GM19455 (cell line): ENCODE measurements at regions not wholly inside any gene's neighbourhood (a gene's known extent, or its start where the extent isn't known, plus 50 kb on each side); places are given as distances from the start of the nearest gene placed in this dataset.
"Not testable (repeated sequence)": the region's sequence is repeated elsewhere in the genome, so short reads cannot be mapped to it uniquely, and the experiment has no call there.

Source experiments
- ATAC-seq: cut with Tn5 transposase; IDR thresholded peaks from one replicate; pipeline ENCODE4 v1.9.1; 2021; ENCODE audit not compliant: unreplicated experiment

DNA sequence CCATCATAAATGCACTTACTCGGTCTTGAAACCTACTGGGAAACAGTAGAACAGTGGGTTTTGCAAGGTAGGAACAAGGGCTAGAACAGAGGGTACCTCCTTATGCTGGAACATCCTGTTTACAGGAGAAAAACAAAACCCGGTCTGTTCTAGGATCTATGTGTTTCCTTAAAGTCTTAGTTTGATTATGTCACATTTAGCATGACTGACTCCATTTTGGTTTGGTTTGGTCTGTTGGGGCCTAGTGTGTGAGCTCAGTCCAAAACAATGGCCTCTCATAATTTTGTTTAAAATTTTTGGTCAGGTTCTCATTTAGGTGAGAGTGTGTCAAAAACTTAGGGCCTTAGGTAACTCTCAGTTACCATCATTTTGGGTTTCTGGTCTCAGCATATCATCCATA is 96.3 kb upstream of the TRIM24 start:
- no peak for ATAC-seq

DNA sequence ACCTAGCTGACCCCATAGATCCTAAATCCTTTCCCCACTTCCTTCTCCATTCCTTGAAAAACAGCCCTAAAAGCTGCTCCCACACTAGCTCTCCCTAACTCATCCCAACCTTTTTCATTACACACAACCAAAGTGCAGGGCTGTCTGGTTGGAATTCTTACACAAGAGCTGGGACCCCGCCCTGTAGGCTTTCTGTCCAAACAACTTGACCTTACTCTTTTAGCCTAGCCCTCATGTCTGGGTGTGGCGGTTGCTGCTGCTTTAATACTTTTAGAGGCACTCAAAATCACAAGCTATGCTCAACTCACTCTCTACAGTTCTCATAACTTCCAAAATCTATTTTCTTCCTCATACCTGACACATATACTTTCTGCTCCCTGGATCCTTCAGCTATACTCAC is 93.9 kb upstream of the TRIM24 start:
- not testable (repeated sequence) for ATAC-seq

DNA sequence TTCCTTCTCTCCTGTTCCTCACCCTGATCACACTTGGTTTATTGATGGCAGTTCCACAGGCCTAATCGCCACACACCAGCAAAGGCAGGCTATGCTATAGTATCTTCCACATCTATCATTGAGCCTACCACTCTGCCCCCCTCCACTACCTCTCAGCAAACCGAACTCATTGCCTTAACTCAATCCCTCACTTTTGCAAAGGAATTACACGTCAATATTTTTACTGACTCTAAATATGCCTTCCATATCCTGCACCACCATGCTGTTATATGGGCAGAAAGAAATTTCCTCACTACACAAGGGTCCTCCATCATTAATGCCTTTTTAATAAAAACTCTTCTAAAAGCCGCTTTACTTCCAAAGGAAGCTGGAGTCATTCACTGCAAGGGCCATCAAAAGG is 93.4 kb upstream of the TRIM24 start:
- ATAC-seq, result not testable (repeated sequence)

DNA sequence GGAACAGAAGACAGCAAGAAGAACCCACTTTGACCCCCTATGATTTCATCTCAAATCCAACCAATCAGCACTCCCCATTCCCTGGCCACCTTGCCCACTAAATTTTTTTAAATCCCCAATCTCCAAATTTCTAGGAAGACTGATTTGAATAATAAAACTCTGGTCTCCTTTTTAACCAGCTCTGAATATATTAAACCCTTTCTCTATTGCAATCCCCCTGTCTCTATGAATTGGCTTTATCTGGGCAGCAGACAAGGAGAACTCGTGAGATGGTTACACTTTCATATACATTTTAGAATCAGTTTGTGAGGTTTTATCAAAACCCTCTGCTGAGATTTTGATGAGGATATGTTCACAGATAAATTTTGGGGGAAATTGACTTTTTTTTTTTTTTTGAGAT is 90.3 kb upstream of the TRIM24 start:
- ATAC-seq, result no peak

DNA sequence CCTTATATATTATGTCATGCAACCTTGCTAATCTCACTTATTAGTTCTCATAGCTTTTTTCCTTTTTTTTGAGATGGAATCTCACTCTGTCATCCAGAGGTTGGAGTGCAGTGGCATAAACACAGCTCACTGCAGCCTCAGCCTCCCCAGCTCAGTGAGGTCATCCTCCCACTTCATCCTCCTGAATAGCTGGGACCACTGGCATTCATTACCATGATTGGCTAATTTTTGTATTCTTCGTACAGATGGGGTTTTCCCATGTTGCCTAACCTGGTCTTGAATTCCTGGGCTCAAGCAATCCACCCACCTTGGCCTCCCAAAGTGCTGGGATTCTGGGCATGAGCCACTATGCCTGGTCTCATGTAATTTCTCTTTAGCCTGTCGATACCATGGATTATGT is 89.1 kb upstream of the TRIM24 start:
- no peak for ATAC-seq

DNA sequence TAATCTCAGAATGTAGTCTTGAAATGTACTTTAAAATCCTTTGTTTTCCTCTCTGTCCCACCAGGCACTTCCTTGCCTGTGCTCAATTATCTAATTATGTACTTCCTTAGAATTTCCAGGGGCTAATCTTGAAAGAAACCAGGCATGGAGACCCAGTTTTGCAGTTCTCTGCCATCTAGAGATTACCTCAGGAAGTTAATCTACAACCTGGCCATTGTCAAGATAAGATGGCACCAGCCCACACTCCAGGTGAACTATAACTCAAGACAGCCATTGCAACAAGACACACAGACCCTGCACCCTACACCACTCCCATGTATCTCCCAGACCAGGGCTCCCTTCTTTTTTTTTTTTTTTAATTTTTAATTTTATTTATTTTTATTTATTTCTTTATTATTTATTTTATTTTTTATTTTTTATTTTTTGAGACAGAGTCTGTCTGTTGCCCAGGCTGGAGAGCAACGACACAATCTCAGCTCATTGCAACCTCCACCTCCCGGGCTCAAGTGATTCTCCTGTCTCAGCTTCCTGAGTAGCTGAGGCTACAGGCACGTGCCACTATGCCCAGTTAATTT is 85.9 kb upstream of the TRIM24 start:
- no peak for ATAC-seq

DNA sequence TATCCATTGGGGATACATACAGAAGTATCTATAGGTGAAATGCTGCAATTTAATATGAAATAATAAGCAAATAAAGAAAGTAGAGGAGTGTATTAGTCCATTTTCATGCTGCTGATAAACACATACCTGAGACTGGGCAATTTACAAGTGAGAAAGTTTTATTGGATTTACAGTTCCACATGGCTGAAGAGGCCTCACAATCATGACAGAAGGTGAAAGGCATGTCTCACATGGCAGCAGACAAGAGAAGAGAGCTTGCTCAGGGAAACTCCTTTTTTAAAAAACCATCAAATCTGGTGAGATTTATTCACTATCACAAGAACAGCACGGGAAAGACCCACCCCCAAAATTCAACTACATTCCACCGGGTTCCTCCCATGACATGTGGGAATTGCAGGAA is 82.8 kb upstream of the TRIM24 start:
- ATAC-seq, result no peak

DNA sequence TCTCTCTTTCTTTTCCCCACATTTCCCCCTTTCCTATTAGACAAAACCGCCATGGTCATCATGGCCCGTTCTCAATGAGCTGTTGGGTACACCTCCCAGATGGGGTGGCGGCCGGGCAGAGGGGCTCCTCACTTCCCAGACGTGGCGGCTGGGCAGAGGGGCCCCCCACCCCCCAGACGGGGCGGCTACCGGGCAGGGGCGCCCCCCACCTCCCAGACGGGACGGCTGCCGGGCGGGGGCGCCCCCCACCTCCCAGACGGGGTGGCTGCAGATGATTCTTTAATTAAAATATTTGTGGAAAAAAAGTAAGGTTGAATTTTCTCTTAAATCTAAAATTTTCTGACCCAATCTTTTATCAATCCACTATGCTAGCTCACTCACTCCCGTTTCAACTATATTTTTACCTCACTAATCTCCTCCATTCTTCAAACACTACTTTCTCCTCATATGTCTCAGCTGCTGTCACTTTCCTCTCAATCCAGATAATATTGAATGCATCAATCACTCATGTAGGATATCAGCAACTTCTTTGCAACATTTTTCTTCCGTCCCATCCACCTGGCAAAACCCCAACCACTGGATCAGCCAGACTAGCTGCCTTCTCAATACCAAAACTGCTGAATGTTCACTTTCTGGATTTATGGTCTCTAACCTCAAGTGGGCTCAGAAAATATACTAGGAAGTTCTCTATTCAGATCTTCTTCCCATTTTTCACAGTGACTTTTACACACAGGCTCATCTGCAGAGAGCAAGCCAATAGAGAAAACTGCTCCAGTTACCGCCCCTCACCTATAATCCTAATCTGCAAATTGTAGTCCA is 81.1 kb upstream of the TRIM24 start:
- no peak for ATAC-seq

DNA sequence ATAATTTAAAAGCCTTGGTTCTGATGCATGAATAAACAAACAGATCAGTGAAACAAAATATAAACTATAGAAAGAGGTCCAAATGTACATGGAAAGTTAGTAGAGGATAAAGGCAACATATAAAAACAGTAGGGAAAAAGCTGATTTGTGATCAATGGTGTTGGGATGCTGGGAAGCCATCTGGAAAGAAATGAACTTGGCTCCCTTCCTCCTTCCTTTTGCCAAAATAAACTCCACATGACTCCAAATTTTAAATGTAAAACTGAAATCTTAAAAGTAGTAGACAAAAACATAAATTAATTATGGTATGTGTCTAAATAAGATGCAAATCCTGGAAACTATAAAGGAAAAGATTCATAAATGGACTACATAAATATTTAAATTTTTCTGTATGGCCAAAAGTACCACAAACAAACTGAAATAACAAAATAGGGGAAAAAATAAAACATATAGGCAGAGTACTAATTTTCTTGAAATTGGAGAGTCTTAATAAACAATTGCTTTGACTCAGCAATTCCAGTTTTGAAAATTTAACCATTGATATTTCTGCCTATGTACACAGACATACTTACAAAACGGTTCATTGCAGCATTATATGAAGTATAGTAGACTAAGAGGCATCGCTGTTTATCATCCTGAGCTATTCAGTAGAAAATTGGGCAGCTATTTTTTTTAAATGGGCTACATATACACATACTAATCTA is 77.0 kb upstream of the TRIM24 start:
- ATAC-seq, result no peak

DNA sequence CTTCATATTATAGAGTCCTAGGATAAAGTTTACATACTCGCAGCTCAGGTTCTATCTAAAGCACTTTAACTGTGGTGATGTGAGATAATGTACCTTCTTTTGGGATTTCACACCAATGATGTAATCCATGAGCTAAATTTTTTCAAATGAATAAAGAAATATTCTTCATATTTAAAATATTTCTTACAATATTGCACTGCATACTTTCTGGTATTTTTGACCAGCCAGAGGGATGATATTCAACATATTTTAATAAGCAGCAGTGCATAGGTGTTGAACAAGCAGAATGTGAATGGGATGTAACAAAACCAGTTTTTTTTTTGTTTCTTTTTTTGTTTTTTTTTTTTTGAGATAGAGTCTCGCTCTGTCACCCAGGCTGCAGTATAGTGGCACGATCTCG is 73.2 kb upstream of the TRIM24 start:
- no peak for ATAC-seq

DNA sequence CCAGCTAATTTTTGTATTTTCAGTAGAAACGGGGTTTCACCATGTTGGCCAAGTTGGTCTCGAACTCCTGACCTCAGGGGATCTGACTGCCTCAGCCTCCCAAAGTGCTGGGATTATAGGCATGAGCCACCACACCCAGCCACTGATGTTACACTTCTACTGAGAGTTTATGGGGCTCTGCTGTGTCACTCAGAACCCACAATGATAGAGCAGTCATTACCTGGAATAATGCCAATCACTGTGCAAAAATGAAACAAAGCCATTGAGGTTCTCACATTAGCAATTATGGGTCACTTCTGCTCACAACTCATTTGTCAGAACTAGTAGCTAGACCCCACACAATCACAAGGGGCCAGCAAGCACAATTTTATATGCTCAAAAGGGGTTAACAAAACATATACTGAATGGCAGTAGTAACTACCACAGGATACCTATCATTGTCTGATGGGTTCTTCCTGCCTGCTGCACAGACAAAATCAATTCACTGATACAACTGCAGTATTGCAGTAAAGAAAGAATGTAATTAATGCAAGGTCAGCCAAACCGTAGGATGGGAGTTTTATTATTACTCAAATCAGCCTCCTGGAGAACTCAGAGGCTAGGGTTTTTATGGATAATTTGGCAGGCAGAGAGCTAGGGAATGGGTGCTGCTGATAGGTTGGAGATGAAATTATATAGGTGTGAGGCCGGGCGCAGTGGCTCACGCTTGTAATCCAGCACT is 72.1 kb upstream of the TRIM24 start:
- no peak for ATAC-seq

DNA sequence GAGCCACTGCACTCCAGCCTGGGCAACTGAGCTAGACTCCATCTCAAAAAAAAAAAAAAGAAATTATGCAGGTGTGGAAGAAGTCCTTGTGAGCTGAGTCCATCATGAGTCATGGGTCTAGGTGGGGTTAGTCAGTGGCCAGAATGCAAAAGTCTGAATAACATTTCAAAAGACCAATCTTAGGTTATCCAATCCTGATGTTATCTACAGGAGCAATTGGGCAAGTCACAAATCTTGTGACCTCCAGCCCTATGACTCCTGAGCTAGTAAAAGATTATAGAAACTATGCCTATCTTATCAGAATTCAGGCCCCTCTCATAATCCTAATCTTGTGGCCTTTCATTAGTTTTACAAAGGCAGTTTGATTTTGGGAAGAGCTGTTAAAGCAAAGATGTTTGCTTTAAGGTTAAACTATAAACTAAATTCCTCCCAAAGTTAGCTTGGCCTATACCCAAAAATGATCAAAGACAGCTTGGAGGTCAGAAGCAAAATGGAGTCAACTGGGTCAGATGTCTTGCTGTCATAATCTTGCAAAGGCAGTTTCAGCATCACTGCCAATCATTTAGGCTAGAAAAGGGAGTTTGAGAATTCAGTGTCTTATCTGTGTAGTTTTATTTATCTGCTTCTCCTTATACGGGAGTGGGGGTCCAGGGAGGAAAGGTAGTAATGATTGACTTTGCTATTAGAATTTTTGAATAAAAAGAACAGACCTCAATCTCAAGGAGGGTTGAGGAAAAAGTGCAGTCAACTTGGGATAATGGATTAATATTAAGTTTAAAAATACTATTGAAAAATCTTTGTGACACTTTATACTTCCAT is 71.2 kb upstream of the TRIM24 start:
- ATAC-seq, result no peak

DNA sequence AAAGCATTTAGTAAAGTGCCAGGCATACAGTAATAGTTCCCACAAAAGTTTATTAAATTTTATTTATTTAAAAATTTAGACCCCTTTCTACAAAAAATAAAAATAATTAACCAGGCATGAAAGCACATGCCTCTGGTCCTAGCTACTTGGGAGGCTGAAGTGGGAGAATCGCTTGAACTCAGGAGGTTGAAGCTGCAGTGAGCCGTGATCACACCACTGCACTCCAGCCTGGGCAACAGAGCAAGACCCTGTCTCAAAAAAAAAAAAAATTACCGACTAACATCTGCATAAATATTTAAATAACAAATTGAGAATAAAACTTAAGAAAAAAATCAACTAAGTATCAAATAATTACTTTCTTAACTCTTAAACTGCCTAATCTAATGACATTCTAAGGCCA is 64.3 kb upstream of the TRIM24 start:
- ATAC-seq, result no peak

DNA sequence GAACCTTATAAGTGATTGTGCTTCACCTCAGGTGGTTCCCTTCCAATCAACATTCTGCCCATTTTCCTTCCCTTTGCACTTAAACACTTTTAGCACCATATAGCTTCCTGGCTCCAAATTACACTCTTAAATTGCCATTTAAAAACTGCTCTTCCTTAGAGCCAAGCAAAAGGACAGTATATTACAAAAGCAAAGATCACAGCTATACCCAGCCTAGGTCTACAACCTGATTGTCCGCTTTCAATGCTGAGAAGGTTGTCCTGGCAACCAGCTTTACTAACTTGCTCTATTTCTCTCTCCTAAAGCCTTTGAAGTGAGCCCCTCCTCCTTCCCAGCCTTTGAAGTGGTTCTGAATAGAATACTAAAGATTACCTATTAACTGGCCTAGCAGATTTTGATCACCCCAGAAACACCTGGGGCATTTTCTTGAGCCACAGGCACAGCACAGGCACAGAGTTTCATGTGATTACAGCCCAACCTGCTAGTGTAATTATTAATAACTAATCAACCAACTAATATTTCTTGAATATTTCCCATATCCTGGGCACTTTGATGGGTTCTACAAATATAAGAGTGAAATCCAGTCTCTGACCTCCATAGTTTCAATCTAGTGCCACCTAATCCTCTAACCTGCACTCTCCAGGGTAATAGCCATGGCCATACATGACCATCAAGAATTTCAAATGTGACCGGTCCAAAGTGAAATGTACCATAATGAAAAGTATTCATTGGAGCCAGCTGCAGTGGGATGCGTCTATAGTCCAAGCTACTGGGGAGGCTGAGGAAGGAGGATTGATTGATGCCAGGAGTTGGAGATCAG is 63.6 kb upstream of the TRIM24 start:
- ATAC-seq, result peak; percentile 74

DNA sequence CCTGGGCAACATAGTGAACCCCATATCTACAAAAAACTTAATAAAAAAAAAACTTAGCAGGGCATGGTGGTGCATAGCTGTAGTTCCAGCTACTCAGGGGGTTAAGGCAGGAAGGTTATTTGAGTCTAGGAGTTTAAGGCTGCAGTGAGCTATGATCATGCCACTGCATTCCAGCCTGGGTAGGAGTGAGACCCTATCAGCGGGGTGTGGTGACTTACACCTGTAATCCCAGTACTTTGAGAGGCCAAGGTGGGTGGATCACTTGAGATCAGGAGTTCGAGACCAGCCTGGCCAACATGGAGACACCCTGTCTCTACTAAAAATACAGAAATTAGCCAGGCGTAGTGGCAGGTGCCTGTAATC is 63.0 kb upstream of the TRIM24 start:
- ATAC-seq, result not testable (repeated sequence)

DNA sequence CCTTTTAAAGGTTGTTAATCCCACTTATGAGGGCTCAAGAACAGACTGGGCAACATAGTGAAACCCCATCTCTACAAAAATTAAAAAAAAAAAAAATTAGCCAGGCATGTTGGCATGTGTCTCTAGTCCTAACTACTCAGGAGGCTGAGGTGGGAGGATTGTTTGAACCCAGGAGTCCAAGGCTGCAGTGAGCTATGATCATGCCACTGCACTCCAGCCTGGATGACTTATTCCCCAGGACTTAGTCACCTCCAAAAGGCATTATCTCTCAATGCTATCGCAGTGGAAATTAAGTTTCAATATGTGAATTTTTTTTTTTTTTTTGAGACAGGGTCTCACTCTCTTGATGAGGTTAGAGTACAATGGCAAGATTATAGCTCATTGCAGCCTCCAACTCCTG is 61.2 kb upstream of the TRIM24 start:
- ATAC-seq, result no peak

DNA sequence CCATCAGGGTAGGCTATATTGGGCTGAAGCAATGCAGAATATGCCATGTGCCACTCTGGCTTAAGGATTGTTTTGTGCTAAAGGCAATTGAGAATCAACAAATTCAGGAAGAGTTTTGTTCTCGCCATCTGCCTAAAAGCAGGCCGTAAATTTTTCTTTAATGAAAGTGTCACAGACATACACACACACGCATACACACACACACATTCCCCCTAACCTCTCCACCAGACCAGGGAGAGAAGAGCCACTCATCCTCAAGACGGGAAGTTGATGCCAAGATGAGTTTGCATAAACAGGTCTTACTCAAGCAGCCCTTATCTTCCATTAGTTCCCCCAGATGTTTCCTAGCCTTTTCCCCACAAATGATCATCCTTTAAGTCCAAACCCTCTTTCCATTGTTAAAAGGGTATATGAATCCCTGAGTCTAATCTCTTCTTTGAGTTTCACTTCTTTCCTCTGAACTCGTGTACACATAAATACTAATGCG is 59.6 kb upstream of the TRIM24 start:
- ATAC-seq, result no peak

DNA sequence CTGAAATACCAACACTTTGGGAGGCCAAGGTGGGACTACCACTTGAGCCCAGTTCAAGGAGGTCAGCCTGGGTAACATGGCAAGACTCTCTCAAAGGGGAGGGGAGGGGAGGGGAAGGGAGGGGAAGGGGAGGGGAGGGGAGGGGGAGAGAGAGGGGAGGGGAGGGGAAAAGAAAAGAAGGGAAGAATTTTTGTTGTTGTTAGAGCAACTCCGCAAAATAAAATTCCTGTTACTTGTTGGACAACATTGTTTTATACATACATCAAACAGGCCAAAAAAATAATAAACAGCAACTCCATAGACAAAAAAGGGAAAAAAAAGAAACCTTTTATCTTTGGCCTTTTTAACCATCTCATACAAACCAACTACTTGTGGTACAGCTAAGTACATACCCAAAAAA is 57.3 kb upstream of the TRIM24 start:
- ATAC-seq, result no peak

DNA sequence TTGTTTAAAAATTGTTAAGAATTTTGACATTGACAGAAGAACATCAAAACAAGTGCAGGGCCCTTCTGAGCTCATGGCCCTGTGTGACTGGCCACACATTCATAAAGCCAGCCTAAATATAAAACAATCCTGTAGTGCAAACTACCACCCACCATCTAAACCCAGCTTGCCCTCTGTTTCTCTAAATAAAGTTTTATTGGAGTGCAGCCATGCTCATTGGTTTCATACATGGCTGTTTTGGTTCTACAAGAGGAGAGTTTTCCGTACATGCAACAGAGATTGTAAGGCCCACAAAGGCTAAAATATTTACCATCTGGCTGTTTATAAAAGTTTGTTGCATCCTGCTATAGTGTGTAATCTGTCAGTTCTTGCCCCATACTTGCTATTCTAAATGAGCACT is 54.6 kb upstream of the TRIM24 start:
- no peak for ATAC-seq

DNA sequence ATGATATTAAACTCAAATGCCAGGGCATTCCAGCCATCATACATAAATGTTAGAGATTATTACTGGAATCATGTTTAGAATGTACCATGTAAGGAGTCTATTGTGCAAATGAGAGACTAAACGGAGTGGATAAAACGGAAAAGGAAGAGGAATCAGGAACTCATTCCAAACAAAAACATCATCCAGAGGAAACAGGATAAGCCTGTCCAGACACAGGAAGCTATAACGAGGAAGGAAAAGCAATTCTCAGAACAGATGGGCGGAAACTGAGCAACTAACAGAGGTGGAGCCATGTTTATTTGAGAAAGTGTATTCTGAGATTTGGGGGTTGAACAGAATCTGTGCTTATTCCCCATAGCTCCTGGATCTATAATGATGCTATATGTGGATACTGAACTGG is 52.3 kb upstream of the TRIM24 start:
- ATAC-seq, result no peak
